GM12891 (cell line): ENCODE measurements at regions not wholly inside any gene's neighbourhood (a gene's known extent, or its start where the extent isn't known, plus 50 kb on each side); places are given as distances from the start of the nearest gene placed in this dataset.

Source experiments
- DNase-seq: peaks from one replicate; pipeline ENCODE4 v3.0.0; 2011; ENCODE audit warnings: low spot score; ENCODE audit not compliant: insufficient read length
- FAIRE-seq: peaks from 2 replicates; lab custom pipeline; 2011; peaks lifted over from hg19 to GRCh38; lab: Jason Lieb, UNC
- PAX5 ChIP-seq: IDR thresholded peaks from 2 replicates; pipeline ENCODE4 v1.6.1; 2011; ENCODE audit warnings: low read length, moderate library complexity, mild to moderate bottlenecking; ENCODE audit not compliant: insufficient read depth, severe bottlenecking
- POLR2A ChIP-seq: IDR thresholded peaks from 2 replicates; pipeline ENCODE4 v1.6.1; 2011; ENCODE audit warnings: low read depth, low read length, control low read depth
- POLR2AphosphoS5 ChIP-seq: IDR thresholded peaks from 2 replicates; pipeline ENCODE4 v1.6.1; 2011; ENCODE audit warnings: low read depth, low read length, control low read depth
- POU2F2 ChIP-seq: IDR thresholded peaks from 2 replicates; pipeline ENCODE4 v1.6.1; 2011; ENCODE audit warnings: low read depth, mild to moderate bottlenecking, control low read depth, low read length, moderate library complexity
- SPI1 ChIP-seq: IDR thresholded peaks from 2 replicates; pipeline ENCODE4 v1.6.1; 2011; ENCODE audit warnings: low read depth, low read length, control low read depth
- TAF1 ChIP-seq: IDR thresholded peaks from 2 replicates; pipeline ENCODE4 v1.6.1; 2011; ENCODE audit warnings: low read depth, low read length, control low read depth

GRCh38 chr9:95754533-95755420 lies 120.7 kb upstream of the ERCC6L2 start:
- FAIRE-seq (no peak), DNase-seq (no peak)
- TF ChIP-seq POU2F2 (no peak), POLR2A (no peak), PAX5 (no peak), TAF1 (no peak), POLR2AphosphoS5 (no peak), SPI1 (no peak)

DNA sequence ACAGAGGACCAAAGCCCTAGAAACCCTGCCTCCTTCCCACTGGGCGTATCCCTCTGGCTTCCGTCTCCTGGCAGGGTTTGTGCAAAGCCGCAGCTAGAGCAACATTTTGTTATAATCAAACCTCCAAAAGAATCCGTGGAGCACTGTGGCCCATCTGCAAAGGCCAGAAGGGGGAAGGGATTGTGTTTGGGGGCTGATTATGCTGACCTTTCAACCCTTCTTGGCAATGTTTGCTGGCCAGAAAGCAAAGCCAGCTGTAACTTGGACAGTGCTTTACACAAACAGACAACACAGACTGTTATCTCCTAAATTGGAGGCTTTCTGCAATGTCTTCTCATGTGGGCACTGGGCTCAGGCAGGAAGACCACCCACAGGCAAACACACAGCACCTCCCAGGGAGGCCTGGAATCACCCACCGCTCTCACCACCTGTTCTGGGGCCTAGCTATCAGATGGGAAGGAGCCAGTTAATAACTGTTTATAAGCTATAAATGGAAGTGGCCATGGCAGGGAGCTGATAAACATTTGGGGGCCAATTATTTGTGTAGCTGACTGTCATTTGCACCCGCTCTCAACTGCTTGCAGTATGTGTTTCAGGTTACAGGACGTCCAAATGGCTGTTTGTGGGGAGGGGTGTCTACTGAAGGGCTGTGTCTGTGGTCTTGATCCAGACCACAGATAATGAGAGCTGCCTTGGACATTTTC lies 121.6 kb upstream of the ERCC6L2 start:
- DNase-seq (no peak), FAIRE-seq (no peak)
- TF ChIP-seq POU2F2: no peak
- no peak for TF ChIP-seq POLR2AphosphoS5
- TF ChIP-seq TAF1: no peak
- TF ChIP-seq PAX5: no peak
- TF ChIP-seq POLR2A: no peak
- TF ChIP-seq SPI1: no peak

DNA sequence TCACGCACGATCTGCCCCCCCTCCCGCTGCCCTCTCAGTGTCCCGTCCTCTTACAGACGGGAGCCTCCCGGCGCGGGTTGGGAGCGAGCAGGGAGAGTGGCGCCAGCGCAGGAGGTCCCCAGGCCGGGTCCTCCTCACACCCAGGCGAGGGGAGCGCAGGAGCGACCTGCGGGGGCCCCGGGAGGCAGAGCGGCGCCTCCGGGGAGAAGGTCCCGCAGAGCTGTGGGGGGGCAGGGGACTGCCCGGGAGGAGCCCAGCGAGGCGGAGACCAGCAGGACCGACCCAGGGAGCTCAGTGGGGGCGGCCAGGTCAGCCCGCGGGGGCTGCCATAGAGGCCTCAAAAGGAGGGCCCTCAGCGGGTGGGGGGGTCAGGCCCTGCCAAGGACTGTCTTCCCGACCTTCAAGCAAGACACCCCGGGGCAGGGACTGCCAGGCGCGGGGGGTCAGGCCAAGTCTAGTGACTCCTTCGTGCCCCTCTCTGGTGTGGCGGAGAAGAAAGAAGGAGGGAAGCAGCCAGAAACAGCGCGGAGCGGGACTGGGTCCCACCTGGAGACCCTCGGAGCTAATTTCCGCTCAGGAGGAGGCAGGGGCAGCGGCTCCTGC lies 123.3 kb upstream of the ERCC6L2 start:
- no peak for FAIRE-seq
- TF ChIP-seq SPI1: no peak
- TF ChIP-seq POLR2A: no peak
- no peak for TF ChIP-seq PAX5
- no peak for TF ChIP-seq POLR2AphosphoS5
- TF ChIP-seq POU2F2: no peak
- no peak for TF ChIP-seq TAF1
- DNase-seq: no peak

- FAIRE-seq: no peak
- TF ChIP-seq POLR2A (no peak), POU2F2 (no peak), POLR2AphosphoS5 (no peak), TAF1 (no peak), SPI1 (no peak), PAX5 (no peak)
- no peak for DNase-seq
Observed at GRCh38 chr9:95751520-95751790, 124.0 kb upstream of the ERCC6L2 start.

DNA sequence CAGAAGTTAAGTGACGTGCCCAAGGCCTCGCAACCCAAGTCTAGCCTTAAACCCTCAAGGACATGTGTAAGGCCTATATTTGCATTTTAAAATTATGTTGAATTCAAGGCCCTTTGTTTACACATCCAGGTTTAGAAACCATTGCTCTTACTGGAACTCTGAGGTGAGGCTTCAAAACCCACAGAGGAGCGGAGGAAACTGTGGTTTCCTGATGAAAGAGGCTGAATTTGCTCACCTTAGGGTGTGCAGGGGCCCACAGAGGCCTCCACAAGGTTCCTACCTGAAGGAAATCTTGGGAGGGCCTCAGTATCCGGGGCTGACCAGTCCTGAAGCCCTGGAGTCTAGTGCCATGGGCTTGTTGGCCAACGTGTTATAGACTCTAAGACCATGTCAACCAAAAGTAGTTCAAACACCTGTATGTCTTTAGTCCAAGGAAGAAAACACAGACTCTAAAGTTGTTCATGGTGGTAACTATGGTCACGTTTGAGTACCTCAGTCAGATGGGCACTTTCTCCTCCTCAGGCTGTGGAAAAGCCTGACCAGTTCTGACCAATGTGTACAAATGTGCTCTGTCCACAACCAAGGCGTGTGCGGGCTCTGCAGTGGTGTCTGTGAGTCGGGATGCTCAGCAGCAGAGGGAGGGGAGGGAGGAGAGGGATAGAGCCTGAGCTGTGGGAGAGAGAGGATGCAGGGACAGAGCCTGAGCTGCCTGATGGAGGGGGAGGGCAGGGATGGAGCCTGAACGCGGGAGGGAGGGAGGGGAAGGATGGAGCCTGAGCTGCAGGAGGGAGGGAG lies 124.6 kb upstream of the ERCC6L2 start:
- peak; percentile 62 for FAIRE-seq
- TF ChIP-seq POLR2AphosphoS5 (no peak), PAX5 (no peak), SPI1 (no peak)
- DNase-seq: peak; percentile 47

- no peak for FAIRE-seq
- no peak for DNase-seq
- no peak for TF ChIP-seq PAX5
Observed at GRCh38 chr9:95749493-95749892, 126.0 kb upstream of the ERCC6L2 start.

- DNase-seq (no peak), FAIRE-seq (no peak)
- no peak for TF ChIP-seq PAX5
- TF ChIP-seq SPI1: no peak
- no peak for TF ChIP-seq POLR2A
- no peak for TF ChIP-seq POLR2AphosphoS5
- TF ChIP-seq TAF1: no peak
- TF ChIP-seq POU2F2: no peak
Observed at GRCh38 chr9:95746408-95747180, 128.9 kb upstream of the ERCC6L2 start.

DNA sequence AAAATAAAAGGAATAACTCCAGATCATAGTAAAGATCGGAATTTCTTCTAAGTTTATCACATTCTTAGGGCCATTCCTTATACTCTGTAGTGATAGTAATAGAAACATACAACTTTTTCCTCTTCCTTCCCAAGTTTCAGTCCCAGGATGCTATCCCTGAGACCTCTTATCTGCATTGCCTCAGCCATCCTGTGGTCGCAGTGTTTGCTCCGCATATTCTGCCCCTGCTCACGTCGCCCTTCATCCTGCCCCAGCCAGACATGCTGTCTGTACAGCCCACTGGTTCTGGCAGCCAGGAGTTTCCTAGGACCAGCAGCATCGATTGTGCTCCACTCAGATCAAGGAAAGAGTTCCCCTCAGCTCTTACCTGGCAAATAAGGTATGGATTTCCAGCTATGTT lies 132.7 kb upstream of the ERCC6L2 start:
- TF ChIP-seq POU2F2: no peak
- no peak for TF ChIP-seq SPI1
- TF ChIP-seq TAF1: no peak
- DNase-seq: no peak

DNA sequence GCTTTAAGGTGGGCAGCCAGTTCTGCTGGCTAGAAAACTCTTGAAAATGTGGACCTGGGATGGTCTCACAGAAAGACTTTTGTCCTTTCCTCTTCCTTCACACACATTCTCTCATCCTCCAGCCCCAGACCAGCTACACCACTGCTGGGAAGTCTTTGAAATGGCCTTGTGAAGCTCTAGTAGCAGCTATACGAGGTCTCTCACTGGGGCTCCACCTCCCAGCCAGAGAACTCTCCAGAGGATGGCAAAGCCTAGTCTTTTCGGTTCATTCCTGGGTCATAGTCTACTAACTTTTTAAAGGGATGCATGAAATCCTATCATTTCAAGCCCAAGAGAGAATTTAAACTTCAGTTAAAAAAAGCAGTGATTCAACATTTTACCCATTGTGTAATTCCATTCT lies 133.9 kb upstream of the ERCC6L2 start:
- DNase-seq (no peak), FAIRE-seq (no peak)
- TF ChIP-seq SPI1 (no peak), POLR2AphosphoS5 (no peak), TAF1 (no peak), POU2F2 (no peak)

More for the DNA sequence above, 132.7 kb upstream of the ERCC6L2 start:
- FAIRE-seq: no peak
